KMS-11 (cell line): ENCODE measurements at regions not wholly inside any gene's neighbourhood (a gene's known extent, or its start where the extent isn't known, plus 50 kb on each side); places are given as distances from the start of the nearest gene placed in this dataset.

Source experiments
- H2AFZ ChIP-seq: fragments of 200-600 bp; sonication (generic); 2 replicates; pipeline ENCODE4 v1.6.1; 2016; ENCODE audit warnings: antibody characterized with exemption, mixed run types, low read depth
- H3K27ac ChIP-seq: fragments of 200-600 bp; sonication (generic); 2 replicates; pipeline ENCODE4 v1.6.1; 2016; ENCODE audit warnings: mild to moderate bottlenecking, mixed run types
- H3K27me3 ChIP-seq: fragments of 200-600 bp; sonication (generic); 2 replicates; pipeline ENCODE4 v1.6.1; 2017; ENCODE audit warnings: mild to moderate bottlenecking, low read depth, mixed run types, moderate library complexity; ENCODE audit not compliant: insufficient read depth
- H3K36me3 ChIP-seq: fragments of 200-600 bp; sonication (generic); 2 replicates; pipeline ENCODE4 v1.6.1; 2017; ENCODE audit warnings: mild to moderate bottlenecking, mixed run types; ENCODE audit not compliant: insufficient read depth
- H3K4me1 ChIP-seq: fragments of 200-600 bp; sonication (generic); 2 replicates; pipeline ENCODE4 v1.6.1; 2016; ENCODE audit warnings: mild to moderate bottlenecking, low read depth, mixed run types; ENCODE audit not compliant: poor library complexity, severe bottlenecking
- H3K4me2 ChIP-seq: fragments of 200-600 bp; sonication (generic); 2 replicates; pipeline ENCODE4 v1.7.0; 2016; ENCODE audit warnings: mild to moderate bottlenecking, mixed run types
- H3K4me3 ChIP-seq: fragments of 200-600 bp; sonication (generic); IDR thresholded peaks from 2 replicates; pipeline ENCODE4 v1.6.1; 2017; ENCODE audit warnings: low read depth, low read length, mixed read lengths; ENCODE audit not compliant: insufficient read depth
- H3K79me2 ChIP-seq: fragments of 200-600 bp; sonication (generic); 2 replicates; pipeline ENCODE4 v1.6.1; 2016; ENCODE audit warnings: low read depth, mixed run types; ENCODE audit not compliant: insufficient read depth
- H3K9ac ChIP-seq: fragments of 200-600 bp; sonication (generic); 2 replicates; pipeline ENCODE4 v1.6.1; 2016; ENCODE audit warnings: mild to moderate bottlenecking, mixed run types
- H4K20me1 ChIP-seq: fragments of 200-600 bp; sonication (generic); 2 replicates; pipeline ENCODE4 v1.6.1; 2016; ENCODE audit warnings: mild to moderate bottlenecking, mixed run types; ENCODE audit not compliant: insufficient read depth
- TF ChIP-seq, protein P1 (sequence below): fragments of 200-600 bp; sonication (generic); conservative IDR thresholded peaks from 2 replicates; pipeline ENCODE4 v1.6.1; 2017; ENCODE audit warnings: low read depth, mild to moderate bottlenecking, antibody characterized with exemption, low read length, moderate library complexity, mixed read lengths

DNA sequence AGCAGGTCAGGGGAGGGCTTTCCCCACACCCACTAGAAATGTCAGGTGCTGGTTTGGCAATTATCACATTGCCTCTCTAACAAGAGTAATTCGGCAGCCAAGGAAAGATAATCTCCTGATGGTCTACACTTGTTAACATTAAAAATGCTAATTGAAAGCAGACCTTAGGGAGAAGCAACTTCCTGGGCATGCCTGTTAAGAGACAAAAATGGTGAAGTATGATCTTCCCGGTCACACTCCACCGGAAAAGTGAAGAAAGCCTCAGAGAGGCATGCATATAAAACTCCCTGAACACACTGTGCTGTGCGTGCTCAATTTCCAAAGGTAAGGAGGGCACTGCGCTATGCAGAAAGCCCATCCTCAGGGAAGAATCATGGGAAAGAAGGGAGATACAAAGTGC is 244.3 kb downstream of the FAM170A start:
- Histone ChIP-seq H3K27ac (no peak overlapping the region), H3K4me2 (no peak overlapping the region), H2AFZ (no peak overlapping the region), H3K9ac (no peak overlapping the region), H3K36me3 (no peaks in the 10 kb centered on the region), H3K4me3 (no peak overlapping the region), H4K20me1 (no peaks in the 10 kb centered on the region), H3K4me1 (no peaks in the 10 kb centered on the region), H3K27me3 (no peaks in the 10 kb centered on the region), H3K79me2 (no peaks in the 10 kb centered on the region)
- TF ChIP-seq, protein P1, sequence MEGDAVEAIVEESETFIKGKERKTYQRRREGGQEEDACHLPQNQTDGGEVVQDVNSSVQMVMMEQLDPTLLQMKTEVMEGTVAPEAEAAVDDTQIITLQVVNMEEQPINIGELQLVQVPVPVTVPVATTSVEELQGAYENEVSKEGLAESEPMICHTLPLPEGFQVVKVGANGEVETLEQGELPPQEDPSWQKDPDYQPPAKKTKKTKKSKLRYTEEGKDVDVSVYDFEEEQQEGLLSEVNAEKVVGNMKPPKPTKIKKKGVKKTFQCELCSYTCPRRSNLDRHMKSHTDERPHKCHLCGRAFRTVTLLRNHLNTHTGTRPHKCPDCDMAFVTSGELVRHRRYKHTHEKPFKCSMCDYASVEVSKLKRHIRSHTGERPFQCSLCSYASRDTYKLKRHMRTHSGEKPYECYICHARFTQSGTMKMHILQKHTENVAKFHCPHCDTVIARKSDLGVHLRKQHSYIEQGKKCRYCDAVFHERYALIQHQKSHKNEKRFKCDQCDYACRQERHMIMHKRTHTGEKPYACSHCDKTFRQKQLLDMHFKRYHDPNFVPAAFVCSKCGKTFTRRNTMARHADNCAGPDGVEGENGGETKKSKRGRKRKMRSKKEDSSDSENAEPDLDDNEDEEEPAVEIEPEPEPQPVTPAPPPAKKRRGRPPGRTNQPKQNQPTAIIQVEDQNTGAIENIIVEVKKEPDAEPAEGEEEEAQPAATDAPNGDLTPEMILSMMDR = no peak

DNA sequence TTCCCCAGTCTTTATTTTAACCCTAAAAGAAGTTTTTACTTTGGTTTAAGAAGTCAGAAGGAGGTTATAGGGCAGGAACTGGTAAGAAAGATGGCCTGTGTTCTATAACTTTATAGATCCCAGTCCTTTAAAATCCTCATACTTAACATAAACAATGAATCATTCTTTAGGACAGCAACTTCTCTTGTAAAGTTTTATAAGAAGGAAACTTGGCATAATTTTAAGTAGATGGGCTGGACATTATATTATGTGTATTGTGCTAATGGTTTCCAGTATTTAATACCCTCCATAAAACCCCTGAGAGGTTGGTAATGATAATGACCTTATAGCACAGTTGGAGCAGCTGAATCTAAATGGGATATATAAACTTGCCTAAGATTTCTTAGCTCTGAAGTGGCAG is 247.2 kb downstream of the FAM170A start:
- TF ChIP-seq, protein P1 = no peak
- Histone ChIP-seq H3K27ac (no peak overlapping the region), H3K27me3 (no peaks in the 10 kb centered on the region)

DNA sequence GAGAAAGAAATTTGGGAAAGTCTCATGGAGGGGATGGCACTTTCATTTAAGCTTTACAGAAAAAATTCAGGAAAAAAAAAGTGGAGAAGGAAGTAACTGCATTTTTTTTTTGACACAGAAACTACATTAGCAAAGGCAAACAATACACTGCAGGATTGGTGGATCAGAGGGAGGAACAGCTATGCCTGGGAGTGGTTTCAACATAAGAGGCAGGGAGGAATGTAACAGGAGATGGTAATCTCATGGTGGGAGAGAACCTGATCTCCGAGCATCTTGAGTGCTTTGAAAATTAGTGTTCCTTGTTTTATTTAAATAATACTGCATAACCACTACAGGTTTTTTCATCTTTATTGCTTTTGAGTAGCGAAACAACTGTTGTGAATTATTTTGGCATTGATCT is 249.4 kb downstream of the FAM170A start:
- Histone ChIP-seq H3K4me1 (no peaks in the 10 kb centered on the region), H2AFZ (no peak overlapping the region), H3K79me2 (no peaks in the 10 kb centered on the region), H3K9ac (no peak overlapping the region), H3K27me3 (no peaks in the 10 kb centered on the region), H3K4me2 (no peak overlapping the region), H3K36me3 (no peaks in the 10 kb centered on the region), H3K27ac (no peak overlapping the region), H4K20me1 (no peaks in the 10 kb centered on the region), H3K4me3 (no peak overlapping the region)
- TF ChIP-seq, protein P1 = no peak

More for the DNA sequence above, 247.2 kb downstream of the FAM170A start:
- no peak overlapping the region for H3K9ac ChIP-seq
- H3K4me2 ChIP-seq = no peak overlapping the region
- H3K79me2 ChIP-seq = no peaks in the 10 kb centered on the region
- no peak overlapping the region for H2AFZ ChIP-seq
- no peaks in the 10 kb centered on the region for H4K20me1 ChIP-seq
- no peaks in the 10 kb centered on the region for H3K4me1 ChIP-seq
- H3K36me3 ChIP-seq = no peaks in the 10 kb centered on the region
- H3K4me3 ChIP-seq = no peak overlapping the region

DNA sequence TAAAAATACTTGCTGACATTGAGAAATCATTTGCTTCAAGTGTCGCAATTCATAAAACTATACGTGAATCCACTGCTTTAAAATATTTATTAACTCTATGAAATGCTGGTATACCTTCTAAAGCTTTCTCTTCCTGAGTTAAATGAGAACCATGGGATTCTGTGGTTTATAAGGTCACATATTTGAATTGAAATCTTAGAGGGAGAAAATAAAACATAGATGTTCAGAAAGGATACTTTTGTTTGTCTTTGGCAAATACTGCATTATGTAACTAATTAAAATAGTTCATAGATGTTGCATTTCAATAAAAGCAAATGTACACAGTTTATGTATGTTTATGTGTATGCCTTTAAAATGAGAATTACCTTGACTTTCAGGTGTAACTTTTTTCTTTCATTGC is 250.1 kb downstream of the FAM170A start:
- Histone ChIP-seq H2AFZ (no peak overlapping the region), H3K79me2 (no peaks in the 10 kb centered on the region), H3K27ac (no peak overlapping the region), H3K4me1 (no peaks in the 10 kb centered on the region), H3K4me3 (no peak overlapping the region), H3K27me3 (no peaks in the 10 kb centered on the region), H3K4me2 (no peak overlapping the region), H3K9ac (no peak overlapping the region), H4K20me1 (no peaks in the 10 kb centered on the region), H3K36me3 (no peaks in the 10 kb centered on the region)
- TF ChIP-seq, protein P1 = no peak
